IMR-90 (cell line): ENCODE measurements at regions not wholly inside any gene's neighbourhood (a gene's known extent, or its start where the extent isn't known, plus 50 kb on each side); places are given as distances from the start of the nearest gene placed in this dataset.

Experiments
- CEBPB ChIP-seq: IDR thresholded peaks from 2 replicates; pipeline ENCODE4 v1.6.1; 2012; ENCODE audit warnings: low read depth, low read length, improper control_type of control experiment
- FOS ChIP-seq: fragments of 150-350 bp; IDR thresholded peaks from 2 replicates; pipeline ENCODE4 v1.6.1; 2016; ENCODE audit warnings: low read depth, low read length
- MAZ ChIP-seq: IDR thresholded peaks from 2 replicates; pipeline ENCODE4 v1.6.1; 2012; ENCODE audit warnings: low read depth, mild to moderate bottlenecking, low read length, improper control_type of control experiment, moderate library complexity, borderline replicate concordance
- POLR2A ChIP-seq: IDR thresholded peaks from 2 replicates; pipeline ENCODE4 v1.6.1; 2012; ENCODE audit warnings: mild to moderate bottlenecking, low read depth, low read length
- RCOR1 ChIP-seq: IDR thresholded peaks from 2 replicates; pipeline ENCODE4 v1.6.1; 2012; ENCODE audit warnings: mild to moderate bottlenecking, low read length, improper control_type of control experiment; ENCODE audit not compliant: insufficient replicate concordance
- RFX5 ChIP-seq: IDR thresholded peaks from 2 replicates; pipeline ENCODE4 v1.8.0; 2012; ENCODE audit warnings: low read depth, mild to moderate bottlenecking, low read length, moderate library complexity
- SMC3 ChIP-seq: fragments of 150-350 bp; IDR thresholded peaks from 2 replicates; pipeline ENCODE4 v1.6.1; 2016; ENCODE audit warnings: low read depth, mild to moderate bottlenecking, antibody characterized with exemption, low read length, moderate library complexity
- TF ChIP-seq, protein P1 (sequence below): conservative IDR thresholded peaks from 2 replicates; pipeline ENCODE4 v1.5.1; 2012; ENCODE audit warnings: mild to moderate bottlenecking, low read depth, low read length, improper control_type of control experiment
- TF ChIP-seq, protein P2 (sequence below): fragments of 150-350 bp; IDR thresholded peaks from 2 replicates; pipeline ENCODE4 v1.6.1; 2016; ENCODE audit warnings: low read depth, mild to moderate bottlenecking, low read length, moderate library complexity, borderline replicate concordance

DNA sequence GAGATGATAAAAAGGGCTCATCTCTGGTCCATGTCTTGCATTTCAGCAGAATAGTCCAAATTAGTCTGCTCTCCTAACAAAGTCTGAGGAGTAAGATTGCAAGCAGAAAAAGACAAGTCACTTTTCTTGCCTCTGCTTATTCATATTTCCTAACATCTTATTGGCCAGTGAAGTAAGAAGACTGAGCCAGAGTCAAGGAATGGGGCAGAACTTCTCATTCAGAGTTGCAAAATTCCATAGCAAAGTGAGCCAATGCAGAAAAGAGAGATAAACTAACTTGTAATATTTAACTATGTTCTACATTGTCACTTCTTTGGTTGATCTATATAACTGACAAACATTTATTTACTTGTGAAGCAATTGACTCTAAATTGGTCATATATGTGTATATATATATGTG, 2304.0 kb downstream of the ARAP2 start:
- TF ChIP-seq, protein P1, sequence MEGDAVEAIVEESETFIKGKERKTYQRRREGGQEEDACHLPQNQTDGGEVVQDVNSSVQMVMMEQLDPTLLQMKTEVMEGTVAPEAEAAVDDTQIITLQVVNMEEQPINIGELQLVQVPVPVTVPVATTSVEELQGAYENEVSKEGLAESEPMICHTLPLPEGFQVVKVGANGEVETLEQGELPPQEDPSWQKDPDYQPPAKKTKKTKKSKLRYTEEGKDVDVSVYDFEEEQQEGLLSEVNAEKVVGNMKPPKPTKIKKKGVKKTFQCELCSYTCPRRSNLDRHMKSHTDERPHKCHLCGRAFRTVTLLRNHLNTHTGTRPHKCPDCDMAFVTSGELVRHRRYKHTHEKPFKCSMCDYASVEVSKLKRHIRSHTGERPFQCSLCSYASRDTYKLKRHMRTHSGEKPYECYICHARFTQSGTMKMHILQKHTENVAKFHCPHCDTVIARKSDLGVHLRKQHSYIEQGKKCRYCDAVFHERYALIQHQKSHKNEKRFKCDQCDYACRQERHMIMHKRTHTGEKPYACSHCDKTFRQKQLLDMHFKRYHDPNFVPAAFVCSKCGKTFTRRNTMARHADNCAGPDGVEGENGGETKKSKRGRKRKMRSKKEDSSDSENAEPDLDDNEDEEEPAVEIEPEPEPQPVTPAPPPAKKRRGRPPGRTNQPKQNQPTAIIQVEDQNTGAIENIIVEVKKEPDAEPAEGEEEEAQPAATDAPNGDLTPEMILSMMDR = no peak
- TF ChIP-seq POLR2A = no peak
- TF ChIP-seq MAZ = no peak
- no peak for TF ChIP-seq SMC3
- no peak for TF ChIP-seq RCOR1
- TF ChIP-seq, protein P2, sequence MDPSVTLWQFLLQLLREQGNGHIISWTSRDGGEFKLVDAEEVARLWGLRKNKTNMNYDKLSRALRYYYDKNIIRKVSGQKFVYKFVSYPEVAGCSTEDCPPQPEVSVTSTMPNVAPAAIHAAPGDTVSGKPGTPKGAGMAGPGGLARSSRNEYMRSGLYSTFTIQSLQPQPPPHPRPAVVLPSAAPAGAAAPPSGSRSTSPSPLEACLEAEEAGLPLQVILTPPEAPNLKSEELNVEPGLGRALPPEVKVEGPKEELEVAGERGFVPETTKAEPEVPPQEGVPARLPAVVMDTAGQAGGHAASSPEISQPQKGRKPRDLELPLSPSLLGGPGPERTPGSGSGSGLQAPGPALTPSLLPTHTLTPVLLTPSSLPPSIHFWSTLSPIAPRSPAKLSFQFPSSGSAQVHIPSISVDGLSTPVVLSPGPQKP = no peak
- no peak for TF ChIP-seq RFX5
- TF ChIP-seq FOS = no peak
- no peak for TF ChIP-seq CEBPB
